ENCODE measurements at regions not wholly inside any gene's neighbourhood (a gene's known extent, or its start where the extent isn't known, plus 50 kb on each side); places are given as distances from the start of the nearest gene placed in this dataset.

GRCh38 chr3:74349015-74349414, 265.4 kb downstream of the CNTN3 start:
- no peak for TF ChIP-seq CTCF (IDR thresholded peaks at IDR 0.05)
- no peak for TF ChIP-seq POLR2AphosphoS5 (IDR thresholded peaks at IDR 0.05; ENCODE audit: insufficient read depth in 1 of 2, low read depth in 1 of 2)

Measured in vagina (tissue), 2 donors.